Jurkat, Clone E6-1 (cell line): ENCODE measurements at regions not wholly inside any gene's neighbourhood (a gene's known extent, or its start where the extent isn't known, plus 50 kb on each side); places are given as distances from the start of the nearest gene placed in this dataset.
"Not testable (repeated sequence)": the region's sequence is repeated elsewhere in the genome, so short reads cannot be mapped to it uniquely, and the experiment has no call there.

Experiments
- DNase-seq: peaks from one replicate; pipeline ENCODE4 v3.0.0-alpha.2; 2011; ENCODE audit warnings: low read depth, low spot score
- H3K4me3 ChIP-seq: 2 replicates; pipeline ENCODE4 v1.5.1; 2011; ENCODE audit warnings: mild to moderate bottlenecking, low read length, control low read depth, moderate library complexity

DNA sequence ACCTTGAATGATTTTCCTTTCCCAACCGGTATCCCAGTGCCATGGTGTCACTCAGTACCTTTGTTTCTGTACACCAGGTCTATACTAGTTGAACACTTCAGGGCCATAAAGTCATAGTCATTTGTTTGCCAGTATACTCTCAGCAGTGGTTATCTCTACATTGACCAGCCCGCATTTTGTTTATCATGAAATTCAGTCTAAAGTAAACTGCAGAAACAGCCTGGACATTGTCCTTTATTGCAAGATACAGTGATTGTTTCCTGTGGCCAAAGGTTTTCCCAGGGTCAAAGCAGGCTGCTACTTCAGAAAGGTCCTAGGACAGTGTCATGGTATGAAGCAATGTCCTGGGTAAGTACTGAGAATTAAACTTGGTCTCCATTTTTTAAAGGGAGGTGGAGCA lies 407.4 kb downstream of the RWDD3 start:
- no peak overlapping the region for H3K4me3 ChIP-seq
- DNase-seq = no peak

DNA sequence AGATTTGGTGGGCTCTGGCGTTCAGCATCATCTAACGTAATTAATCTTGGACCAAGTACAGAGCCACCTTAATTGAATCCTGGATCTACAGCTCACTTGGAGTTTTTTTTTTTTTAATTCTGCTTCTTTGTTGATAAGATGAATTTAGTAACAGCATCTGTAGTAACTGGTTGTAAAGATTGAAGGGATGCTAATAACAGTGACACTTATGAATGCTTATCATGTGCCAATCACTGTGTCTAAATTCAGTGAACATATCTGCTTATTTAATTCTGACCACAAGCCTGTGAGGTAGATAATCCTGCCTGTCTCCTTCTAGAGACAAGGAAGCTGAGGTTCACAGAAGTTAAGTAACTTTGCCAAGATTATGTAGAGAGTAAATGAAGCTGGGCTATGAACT lies 408.0 kb downstream of the RWDD3 start:
- no peak for DNase-seq
- no peak overlapping the region for H3K4me3 ChIP-seq

DNA sequence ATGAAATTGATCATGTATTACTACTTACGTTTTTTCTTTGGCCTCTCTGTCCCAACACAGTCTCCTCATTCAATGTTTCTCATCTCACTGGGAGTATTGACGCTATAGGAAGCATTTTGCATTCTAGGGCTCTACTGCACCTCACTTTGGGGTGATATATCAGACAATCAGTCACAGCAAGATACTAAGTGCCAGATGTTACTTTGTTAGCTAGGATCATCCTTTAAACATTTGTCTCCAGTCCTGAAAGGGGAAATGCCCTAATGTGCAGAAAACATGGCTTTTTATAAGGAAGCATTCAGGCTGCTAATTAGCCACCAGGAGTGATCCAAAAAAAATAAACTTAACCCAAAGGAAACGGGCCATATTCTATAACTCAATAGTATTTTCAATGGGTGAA lies 409.1 kb downstream of the RWDD3 start:
- no peak overlapping the region for H3K4me3 ChIP-seq
- no peak for DNase-seq

- not testable (repeated sequence) for H3K4me3 ChIP-seq, DNase-seq
These were observed 411.1 kb downstream of the RWDD3 start for GRCh38 chr1:95645126-95645525.

DNA sequence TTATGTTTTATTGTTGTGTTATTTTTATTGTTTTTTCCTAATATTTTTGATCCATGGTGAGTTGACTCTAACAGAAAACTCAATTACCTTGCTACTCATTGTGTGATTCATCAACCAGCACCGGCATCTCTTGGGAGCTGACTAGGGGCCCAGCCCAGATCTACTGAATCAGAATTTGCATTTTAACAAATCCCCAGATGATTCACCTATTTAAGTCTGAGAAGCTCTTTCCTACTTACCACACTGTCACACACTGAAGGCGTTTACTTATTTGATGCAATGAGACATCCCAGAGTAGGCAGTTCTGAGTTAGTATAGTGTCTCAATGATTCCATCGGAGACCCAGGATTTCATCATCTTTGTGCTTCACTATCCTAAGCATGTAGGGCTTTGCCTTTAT lies 416.6 kb downstream of the RWDD3 start:
- H3K4me3 ChIP-seq = no peak overlapping the region
- DNase-seq = no peak

DNA sequence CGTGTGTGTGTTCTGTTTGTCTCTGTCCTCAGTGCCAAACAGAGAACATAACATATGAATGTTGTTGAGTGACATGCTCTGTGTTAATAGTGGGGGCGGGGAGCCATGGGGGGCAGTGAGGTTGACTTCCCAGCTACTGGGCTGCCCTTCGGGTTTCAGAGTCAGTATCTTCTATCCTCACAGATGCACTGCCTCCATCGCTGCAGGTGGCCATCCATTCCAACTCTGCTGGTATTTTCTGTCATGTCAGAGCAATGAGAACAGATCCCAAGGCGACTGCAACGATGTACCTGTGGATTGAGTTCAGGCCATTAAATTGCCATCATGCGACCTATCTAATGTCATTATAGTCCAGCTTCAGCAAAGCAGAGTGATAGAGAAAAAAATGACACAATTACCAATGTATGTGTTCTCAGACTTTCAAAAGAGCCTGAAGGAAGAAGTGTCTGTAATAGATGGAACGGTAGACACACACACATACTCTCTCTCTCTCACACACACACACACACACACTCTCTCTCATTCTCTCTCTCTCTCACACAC lies 418.5 kb downstream of the RWDD3 start:
- no peak for DNase-seq
- H3K4me3 ChIP-seq = no peak overlapping the region

DNA sequence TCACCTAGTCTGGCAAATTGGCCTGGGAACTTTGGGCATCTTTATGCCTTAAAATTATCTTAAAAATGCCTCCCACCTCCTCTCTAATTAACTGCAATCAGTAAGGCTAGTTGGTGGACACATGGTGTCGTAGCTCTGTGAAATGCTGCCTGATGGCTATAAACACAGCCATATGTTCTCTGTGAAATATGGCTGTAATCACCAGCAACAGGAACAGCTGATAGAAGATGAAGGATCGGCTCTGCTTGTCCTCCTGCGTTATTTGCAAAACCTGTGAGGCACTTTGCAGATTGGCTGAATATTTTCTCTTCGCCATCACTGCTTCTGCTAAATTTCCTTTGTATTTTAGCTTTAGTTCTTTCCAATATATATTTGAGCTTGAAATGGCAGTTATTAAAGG lies 419.6 kb downstream of the RWDD3 start:
- H3K4me3 ChIP-seq = no peak overlapping the region
- no peak for DNase-seq

- H3K4me3 ChIP-seq = no peak overlapping the region
- no peak for DNase-seq
These were observed 421.5 kb downstream of the RWDD3 start for GRCh38 chr1:95655321-95656020.

GRCh38 chr1:95657248-95657647 lies 423.2 kb downstream of the RWDD3 start:
- no peak overlapping the region for H3K4me3 ChIP-seq
- DNase-seq = no peak

DNA sequence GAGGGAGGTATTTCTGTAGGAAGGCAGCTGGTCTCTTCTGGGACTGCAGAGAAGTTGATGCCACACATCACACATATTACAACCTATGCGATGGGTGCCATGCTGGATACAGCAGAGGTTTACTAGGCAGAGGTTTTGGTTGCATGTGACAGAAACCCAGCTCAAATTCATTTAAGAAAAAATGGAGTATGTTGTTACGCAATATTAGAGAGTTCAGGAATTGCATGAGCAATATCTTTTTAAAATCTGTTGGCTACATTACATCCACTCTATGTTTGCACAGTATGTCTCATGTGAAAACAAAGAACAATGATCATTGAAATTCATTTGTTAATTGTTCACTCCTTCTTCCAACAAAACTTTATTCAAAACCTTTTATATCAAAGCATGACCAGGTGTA lies 425.2 kb downstream of the RWDD3 start:
- DNase-seq = no peak
- H3K4me3 ChIP-seq = no peak overlapping the region

- no peak overlapping the region for H3K4me3 ChIP-seq
- no peak for DNase-seq
These were observed 425.6 kb downstream of the RWDD3 start for GRCh38 chr1:95659588-95659987.

DNA sequence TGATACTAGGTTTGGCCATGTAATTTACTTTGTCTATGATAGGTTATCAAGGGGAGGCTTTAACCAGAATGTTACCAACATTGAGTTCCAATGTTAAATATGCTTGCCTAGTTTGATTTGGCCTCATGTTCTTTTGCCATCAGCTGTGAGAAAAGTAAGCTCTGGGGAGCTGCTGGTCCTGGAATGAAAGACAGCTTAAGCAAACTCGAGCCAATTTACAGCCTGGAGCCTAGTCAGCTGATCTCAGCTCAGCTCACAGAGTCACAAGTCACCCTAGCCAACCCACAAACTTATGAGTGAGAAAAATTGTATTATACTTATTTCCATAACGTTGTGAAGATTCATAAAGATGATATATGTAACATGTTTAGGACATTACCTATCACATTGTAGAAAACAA lies 426.7 kb downstream of the RWDD3 start:
- no peak for DNase-seq
- H3K4me3 ChIP-seq = no peak overlapping the region

DNA sequence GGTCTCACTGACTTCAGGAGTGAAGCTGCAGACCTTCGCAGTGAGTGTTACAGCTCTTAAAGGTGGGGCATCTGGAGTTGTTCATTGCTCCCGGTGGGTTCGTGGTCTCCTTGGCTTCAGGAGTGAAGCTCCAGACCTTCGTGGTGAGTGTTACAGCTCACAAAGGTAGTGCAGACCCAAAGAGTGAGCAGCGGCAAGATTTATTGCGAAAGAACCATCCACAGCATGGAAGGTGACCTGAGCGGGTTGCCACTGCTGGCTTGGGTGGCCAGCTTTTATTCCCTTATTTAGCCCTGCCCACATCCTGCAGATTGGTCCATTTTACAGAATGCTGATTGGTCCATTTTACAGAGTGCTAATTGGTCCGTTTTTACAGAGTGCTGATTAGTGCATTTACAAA lies 429.5 kb downstream of the RWDD3 start:
- H3K4me3 ChIP-seq, DNase-seq: not testable (repeated sequence)

DNA sequence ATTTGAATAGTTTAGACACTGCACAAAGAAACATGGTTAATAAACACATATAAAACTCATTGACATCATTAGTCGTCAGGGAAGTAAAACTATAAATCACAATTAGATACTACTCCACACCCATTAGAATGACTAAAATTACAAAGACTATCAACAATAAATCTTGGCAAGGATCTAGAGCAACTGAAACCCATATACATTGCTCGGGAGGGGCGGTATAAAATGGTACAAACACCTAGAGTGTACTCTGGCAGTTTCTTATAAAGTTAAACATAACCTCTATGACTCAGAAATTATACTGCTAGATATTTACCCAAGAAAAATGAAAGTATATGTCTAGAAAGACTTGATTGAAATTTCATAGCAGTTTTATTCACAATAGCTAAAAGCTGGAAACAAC lies 434.2 kb downstream of the RWDD3 start:
- no peak for DNase-seq
- H3K4me3 ChIP-seq = no peak overlapping the region

DNA sequence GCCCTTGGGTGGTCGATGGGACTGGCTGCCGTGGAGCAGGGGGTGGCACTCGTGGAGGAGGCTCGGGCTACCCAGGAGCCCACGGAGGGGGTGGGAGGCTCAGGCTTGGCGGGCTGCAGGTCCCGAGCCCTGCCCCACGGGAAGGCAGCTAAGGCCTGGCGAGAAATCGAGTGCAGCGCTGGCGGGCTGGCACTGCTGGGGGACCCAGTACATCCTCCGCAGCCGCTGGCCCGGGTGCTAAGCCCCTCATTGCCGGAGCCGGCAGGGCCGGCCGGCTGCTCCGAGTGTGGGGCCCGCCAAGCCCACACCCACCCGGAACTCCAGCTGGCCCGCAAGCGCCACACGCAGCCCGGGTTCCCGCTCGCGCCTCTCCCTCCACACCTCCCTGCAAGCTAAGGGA lies 435.6 kb downstream of the RWDD3 start:
- not testable (repeated sequence) for H3K4me3 ChIP-seq, DNase-seq

DNA sequence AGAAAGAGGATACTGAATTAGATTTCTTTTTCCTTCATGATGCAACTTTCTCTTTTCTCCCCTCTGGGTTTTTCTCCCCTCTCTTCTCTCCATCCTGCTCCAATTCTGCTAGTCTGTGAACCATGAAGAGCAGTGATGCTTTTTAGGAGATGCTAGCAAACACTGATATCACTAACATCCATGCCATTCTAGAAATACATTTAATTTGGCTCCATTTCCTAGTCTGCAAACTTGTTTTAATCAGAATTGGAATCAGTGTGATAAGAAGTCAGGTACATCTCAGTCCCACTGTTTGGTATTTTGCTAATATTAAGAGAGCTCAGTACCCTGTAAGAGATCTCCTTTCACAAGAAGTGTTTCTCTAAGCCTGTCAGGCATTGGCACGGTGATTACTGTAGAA lies 437.1 kb downstream of the RWDD3 start:
- H3K4me3 ChIP-seq = no peak overlapping the region
- no peak for DNase-seq

DNA sequence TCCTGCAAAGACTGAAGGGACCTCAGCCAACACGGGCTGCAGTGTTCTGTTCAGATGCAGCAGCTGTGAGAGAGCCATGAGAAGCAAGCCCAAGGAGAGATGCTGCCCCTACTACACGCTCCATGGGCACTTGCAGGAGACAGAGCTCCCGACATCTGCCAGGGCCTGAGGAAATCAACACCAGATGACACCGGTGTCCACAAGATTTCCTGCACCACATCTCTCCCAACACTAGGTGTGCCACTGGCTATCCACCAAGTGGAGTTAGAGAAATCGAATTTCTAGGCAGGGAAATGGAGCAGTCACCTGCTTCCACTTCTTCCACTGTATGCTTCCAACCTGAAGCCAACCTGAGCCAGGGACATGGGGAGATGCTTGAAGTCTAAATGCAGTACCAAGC lies 445.3 kb downstream of the RWDD3 start:
- no peak for DNase-seq
- no peak overlapping the region for H3K4me3 ChIP-seq

DNA sequence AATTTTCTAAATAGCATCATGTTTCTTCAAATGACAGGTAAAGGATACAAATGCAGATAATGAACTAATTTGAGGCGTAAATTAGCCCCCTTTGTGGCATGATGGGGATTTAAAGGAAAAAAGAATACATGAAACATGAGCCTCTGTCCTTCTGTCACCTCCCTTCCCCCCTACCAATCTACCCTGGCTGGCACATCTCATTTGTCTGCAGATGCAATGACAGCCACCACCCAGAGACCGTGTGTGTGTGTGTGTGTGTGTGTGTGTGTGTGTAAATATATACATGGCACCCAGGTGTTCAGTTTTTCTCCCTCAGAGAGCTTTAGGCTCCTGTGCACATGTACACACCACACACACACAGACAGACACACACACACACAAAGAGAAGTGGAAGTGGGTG lies 451.1 kb downstream of the RWDD3 start:
- no peak overlapping the region for H3K4me3 ChIP-seq
- no peak for DNase-seq

DNA sequence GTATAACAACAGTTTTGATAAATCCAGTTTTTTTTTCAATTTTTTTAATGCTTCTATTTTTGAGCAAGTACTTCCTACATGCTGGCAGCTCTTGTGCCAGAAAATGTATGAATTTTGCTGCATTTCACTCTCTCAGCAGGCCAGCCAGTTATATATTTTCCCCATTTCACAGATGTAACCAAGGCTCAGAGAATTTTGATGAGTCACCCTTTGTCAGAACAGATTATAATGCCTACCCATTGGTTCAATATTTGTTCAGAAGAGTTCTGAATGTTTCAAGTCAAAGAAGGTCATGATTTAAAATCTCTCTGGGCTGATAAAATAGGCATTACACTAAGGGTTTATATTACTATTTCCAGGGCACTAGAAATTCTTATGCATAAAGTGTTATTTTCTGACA lies 452.2 kb downstream of the RWDD3 start:
- H3K4me3 ChIP-seq = no peak overlapping the region
- no peak for DNase-seq

- DNase-seq = no peak
These were observed 465.3 kb downstream of the RWDD3 start for GRCh38 chr1:95699149-95699953.

More at GRCh38 chr1:95699149-95699953, 465.3 kb downstream of the RWDD3 start:
- no peak overlapping the region for H3K4me3 ChIP-seq
